CD4-positive, alpha-beta memory T cell (primary cell): ENCODE measurements at regions not wholly inside any gene's neighbourhood (a gene's known extent, or its start where the extent isn't known, plus 50 kb on each side); places are given as distances from the start of the nearest gene placed in this dataset.

Source experiments
- CTCF ChIA-PET: fragments of 350-600 bp; sonication (Branson Sonifier 250); formaldehyde crosslinking; loops from one replicate; lab custom pipeline; 2021; ENCODE audit warnings: inconsistent platforms; ENCODE audit not compliant: partially characterized antibody; lab: Charles Lee
- POLR2A ChIA-PET: fragments of 350-600 bp; sonication (Branson Sonifier 250); formaldehyde crosslinking; loops from one replicate; lab custom pipeline; 2021; ENCODE audit not compliant: partially characterized antibody; lab: Charles Lee
- DNase-seq, 5 donors: peaks; one replicate each; pipeline versions ENCODE4 v3.0.0 to v3.0.0-alpha.2; 2020 to 2022; ENCODE audit warnings: mixed read lengths in 1 of 5
- H3K27ac ChIP-seq: one replicate; pipeline ENCODE4 v1.7.0; 2013; ENCODE audit warnings: low read depth, low read length
- H3K27me3 ChIP-seq: 2 replicates; pipeline ENCODE4 v1.7.0; 2013; ENCODE audit warnings: mild to moderate bottlenecking, low read length, moderate library complexity; ENCODE audit not compliant: insufficient read depth
- H3K36me3 ChIP-seq: 2 replicates; pipeline ENCODE4 v1.7.0; 2013; ENCODE audit warnings: mild to moderate bottlenecking, low read length, moderate library complexity; ENCODE audit not compliant: insufficient read depth
- H3K4me1 ChIP-seq: 2 replicates; pipeline ENCODE4 v1.7.0; 2013; ENCODE audit warnings: mild to moderate bottlenecking, low read length, moderate library complexity; ENCODE audit not compliant: insufficient read depth
- H3K4me3 ChIP-seq, 2 donors: one replicate each; pipeline ENCODE4 v1.7.0; 2013; ENCODE audit warnings: low read length in 2 of 2, mild to moderate bottlenecking in 1 of 2
- H3K9me3 ChIP-seq, 2 donors: one replicate each; pipeline ENCODE4 v1.7.0; 2013; ENCODE audit warnings: low read length in 2 of 2, control low read depth in 1 of 2; ENCODE audit not compliant: control insufficient read depth in 1 of 2
- H3K27ac Mint-ChIP-seq, 7 donors: one replicate each; pipeline ENCODE4 v1.8.0; 2020 to 2021; ENCODE audit warnings: mixed read lengths in 7 of 7, mild to moderate bottlenecking in 6 of 7, inconsistent platforms in 3 of 7, moderate library complexity in 3 of 7
- H3K27me3 Mint-ChIP-seq, 2 donors: one replicate each; pipeline ENCODE4 v1.8.0; 2020 to 2021; ENCODE audit warnings: mixed read lengths in 2 of 2
- H3K36me3 Mint-ChIP-seq, 2 donors: one replicate each; pipeline ENCODE4 v1.8.0; 2020 to 2021; ENCODE audit warnings: mixed read lengths in 2 of 2, inconsistent platforms in 1 of 2, mild to moderate bottlenecking in 1 of 2
- H3K4me1 Mint-ChIP-seq, 4 donors: one replicate each; pipeline ENCODE4 v1.8.0; 2020 to 2021; ENCODE audit warnings: mixed read lengths in 4 of 4, mild to moderate bottlenecking in 1 of 4
- H3K4me3 Mint-ChIP-seq, 8 donors: one replicate each; pipeline ENCODE4 v1.8.0; 2020 to 2021; ENCODE audit warnings: mixed read lengths in 8 of 8, mild to moderate bottlenecking in 7 of 8, moderate library complexity in 6 of 8, inconsistent platforms in 3 of 8
- H3K9me3 Mint-ChIP-seq, 8 donors: one replicate each; pipeline ENCODE4 v1.8.0; 2020 to 2021; ENCODE audit warnings: mixed read lengths in 8 of 8, mild to moderate bottlenecking in 5 of 8, inconsistent platforms in 3 of 8, moderate library complexity in 1 of 8
- intact Hi-C: fragments of 100-400 bp; cut with micrococcal nuclease; formaldehyde crosslinking; loops from one replicate; pipeline ENCODE4 v1.15.1; 2023

DNA sequence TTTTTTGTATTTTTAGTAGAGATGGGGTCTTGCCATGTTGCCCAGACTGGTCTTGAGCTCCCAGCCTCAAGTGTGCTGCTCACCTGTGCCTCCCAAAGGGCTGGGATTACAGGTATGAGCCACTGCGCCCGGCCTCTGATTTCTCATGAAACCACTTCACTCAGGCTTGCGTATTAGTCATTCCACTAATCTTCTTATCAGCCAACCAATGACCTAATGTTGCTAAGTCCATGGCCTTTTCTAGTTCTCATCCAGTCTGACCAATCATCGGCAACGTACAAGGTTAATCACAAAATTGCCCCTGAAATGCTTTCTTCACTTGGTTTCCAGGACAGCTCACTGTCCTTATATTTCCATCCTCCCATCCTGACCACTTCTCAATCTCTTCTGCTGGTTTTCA, 605.3 kb upstream of the SLC10A2 start:
- Mint-ChIP-seq H3K9me3 (peaks cover 0 to 10% (median 4%) of the 10 kb centered on the region in 8 donors), H3K36me3 (no peaks in the 10 kb centered on the region), H3K27ac (no peak overlapping the region), H3K4me1 (peaks cover 0 to 3% (median 0%) of the 10 kb centered on the region in 4 donors), H3K4me3 (no peak overlapping the region), H3K27me3 (no peaks in the 10 kb centered on the region)
- Histone ChIP-seq H3K9me3 (no peaks in the 10 kb centered on the region), H3K27ac (no peak overlapping the region), H3K36me3 (no peaks in the 10 kb centered on the region), H3K4me1 (no peaks in the 10 kb centered on the region), H3K4me3 (no peak overlapping the region), H3K27me3 (no peaks in the 10 kb centered on the region)
- intact Hi-C loops: no loop called here
- ChIA-PET CTCF (no interaction called here), POLR2A (no interaction called here)
- no peak for DNase-seq

GRCh38 chr13:103663996-103664395, 597.8 kb upstream of the SLC10A2 start:
- no peaks in the 10 kb centered on the region for H3K4me1 ChIP-seq
- no peaks in the 10 kb centered on the region for H3K9me3 ChIP-seq
- ChIA-PET POLR2A (no interaction called here), CTCF (no interaction called here)
- no peaks in the 10 kb centered on the region for H3K27me3 Mint-ChIP-seq
- H3K36me3 Mint-ChIP-seq: no peaks in the 10 kb centered on the region
- H3K4me1 Mint-ChIP-seq: no peaks in the 10 kb centered on the region
- no peak overlapping the region for H3K4me3 Mint-ChIP-seq
- H3K27ac ChIP-seq: no peak overlapping the region
- H3K4me3 ChIP-seq: no peak overlapping the region
- H3K36me3 ChIP-seq: no peaks in the 10 kb centered on the region
- intact Hi-C loops: no loop called here
- DNase-seq: no peak
- H3K27me3 ChIP-seq: no peaks in the 10 kb centered on the region
- H3K27ac Mint-ChIP-seq: no peak overlapping the region
- peaks cover 0 to 5% (median 2%) of the 10 kb centered on the region in 8 donors for H3K9me3 Mint-ChIP-seq

DNA sequence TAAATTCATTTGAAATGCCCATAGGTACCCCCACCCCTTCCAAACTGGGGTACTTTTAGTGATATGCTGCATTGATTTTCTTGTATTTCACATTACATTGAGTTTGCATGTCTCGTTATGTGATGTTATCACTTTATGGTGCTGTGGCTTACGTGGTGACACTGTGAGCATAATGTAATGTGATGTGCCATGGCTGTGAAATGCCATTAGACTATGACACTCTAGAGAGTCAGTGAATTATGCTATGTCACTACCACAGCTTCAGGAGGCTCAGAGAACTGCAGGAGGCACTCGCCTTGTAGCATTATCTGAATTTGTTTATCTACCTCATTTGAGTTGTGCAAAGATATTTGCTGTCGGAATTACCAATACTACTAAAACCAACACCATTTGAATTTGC, 590.1 kb upstream of the SLC10A2 start:
- no peaks in the 10 kb centered on the region for H3K36me3 ChIP-seq
- no peaks in the 10 kb centered on the region for H3K9me3 ChIP-seq
- Mint-ChIP-seq H3K4me3 (no peak overlapping the region), H3K4me1 (no peaks in the 10 kb centered on the region), H3K9me3 (peaks cover 0 to 13% (median 0%) of the 10 kb centered on the region in 8 donors), H3K27ac (no peak overlapping the region), H3K27me3 (no peaks in the 10 kb centered on the region), H3K36me3 (no peaks in the 10 kb centered on the region)
- no peak overlapping the region for H3K27ac ChIP-seq
- no peak overlapping the region for H3K4me3 ChIP-seq
- no peaks in the 10 kb centered on the region for H3K4me1 ChIP-seq
- no peaks in the 10 kb centered on the region for H3K27me3 ChIP-seq
- POLR2A ChIA-PET: no interaction called here
- intact Hi-C loops: no loop called here
- no peak for DNase-seq
- CTCF ChIA-PET: no interaction called here

- Mint-ChIP-seq H3K36me3 (no peaks in the 10 kb centered on the region), H3K4me3 (no peak overlapping the region), H3K4me1 (no peaks in the 10 kb centered on the region), H3K9me3 (peaks cover 0 to 5% (median 0%) of the 10 kb centered on the region in 8 donors), H3K27ac (no peak overlapping the region), H3K27me3 (no peaks in the 10 kb centered on the region)
- intact Hi-C loops: no loop called here
- POLR2A ChIA-PET: no interaction called here
- Histone ChIP-seq H3K4me1 (no peaks in the 10 kb centered on the region), H3K9me3 (no peaks in the 10 kb centered on the region), H3K4me3 (no peak overlapping the region), H3K27me3 (no peaks in the 10 kb centered on the region), H3K36me3 (no peaks in the 10 kb centered on the region), H3K27ac (no peak overlapping the region)
- no peak for DNase-seq
- CTCF ChIA-PET: no interaction called here
Measured at GRCh38 chr13:103640606-103641005, 574.4 kb upstream of the SLC10A2 start.

DNA sequence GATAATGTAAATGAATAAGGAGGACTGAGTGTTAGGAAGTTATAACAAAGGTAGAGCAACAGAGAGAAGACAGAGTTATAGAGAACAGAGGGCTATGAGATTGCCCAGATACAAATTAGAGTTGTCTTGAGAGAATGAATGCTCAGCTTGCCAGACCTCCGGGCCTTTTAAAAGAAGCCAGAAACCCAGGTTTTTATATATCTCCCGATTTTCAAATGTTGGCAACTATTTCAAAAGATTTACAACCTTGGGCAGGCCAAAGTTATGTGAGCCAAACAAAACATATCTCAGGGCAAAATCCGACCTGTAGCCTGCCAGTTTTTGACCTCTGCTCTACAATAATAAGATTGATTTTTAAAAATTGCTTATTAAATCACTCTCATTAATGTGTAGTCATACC, 573.1 kb upstream of the SLC10A2 start:
- no peak overlapping the region for H3K4me3 Mint-ChIP-seq
- POLR2A ChIA-PET: no interaction called here
- no peaks in the 10 kb centered on the region for H3K36me3 Mint-ChIP-seq
- H3K36me3 ChIP-seq: no peaks in the 10 kb centered on the region
- peaks cover 0 to 5% (median under 1%) of the 10 kb centered on the region in 8 donors for H3K9me3 Mint-ChIP-seq
- no peak overlapping the region for H3K27ac ChIP-seq
- H3K27me3 Mint-ChIP-seq: no peaks in the 10 kb centered on the region
- H3K27me3 ChIP-seq: no peaks in the 10 kb centered on the region
- no peaks in the 10 kb centered on the region for H3K4me1 Mint-ChIP-seq
- CTCF ChIA-PET: no interaction called here
- no peaks in the 10 kb centered on the region for H3K4me1 ChIP-seq
- no peaks in the 10 kb centered on the region for H3K9me3 ChIP-seq
- no peak overlapping the region for H3K27ac Mint-ChIP-seq
- H3K4me3 ChIP-seq: no peak overlapping the region
- DNase-seq: no peak
- intact Hi-C loops: no loop called here

DNA sequence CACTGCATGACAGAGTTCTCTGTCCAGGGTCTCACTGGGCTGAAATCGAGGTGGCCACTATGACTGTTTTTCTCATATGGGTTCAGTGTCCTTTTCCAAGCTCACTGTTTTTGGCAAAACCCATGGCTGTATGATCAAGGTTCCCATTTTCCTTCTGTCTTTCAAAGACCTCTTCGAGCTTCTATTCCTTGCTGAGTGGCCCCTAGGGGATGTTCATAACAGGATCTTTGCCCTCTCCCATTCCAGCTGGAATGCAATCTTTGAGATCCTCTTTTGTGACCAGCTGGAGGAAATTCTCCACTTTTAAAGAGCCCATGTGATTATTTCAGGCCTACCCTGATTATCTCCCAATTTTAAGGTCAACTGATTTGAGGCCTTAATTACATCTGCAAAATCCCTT, 572.5 kb upstream of the SLC10A2 start:
- Mint-ChIP-seq H3K4me3 (no peak overlapping the region), H3K27me3 (no peaks in the 10 kb centered on the region), H3K27ac (no peak overlapping the region), H3K4me1 (no peaks in the 10 kb centered on the region), H3K36me3 (no peaks in the 10 kb centered on the region), H3K9me3 (peaks cover 0 to 5% (median 1%) of the 10 kb centered on the region in 8 donors)
- POLR2A ChIA-PET: no interaction called here
- DNase-seq: no peak
- no peaks in the 10 kb centered on the region for H3K4me1 ChIP-seq
- intact Hi-C loops: no loop called here
- H3K36me3 ChIP-seq: no peaks in the 10 kb centered on the region
- H3K27me3 ChIP-seq: no peaks in the 10 kb centered on the region
- H3K9me3 ChIP-seq: no peaks in the 10 kb centered on the region
- CTCF ChIA-PET: no interaction called here
- no peak overlapping the region for H3K27ac ChIP-seq
- H3K4me3 ChIP-seq: no peak overlapping the region

- no peak overlapping the region for H3K4me3 Mint-ChIP-seq
- CTCF ChIA-PET: no interaction called here
- no peaks in the 10 kb centered on the region for H3K9me3 ChIP-seq
- H3K4me1 Mint-ChIP-seq: no peaks in the 10 kb centered on the region
- H3K4me1 ChIP-seq: no peaks in the 10 kb centered on the region
- no peaks in the 10 kb centered on the region for H3K27me3 ChIP-seq
- no peak overlapping the region for H3K27ac Mint-ChIP-seq
- H3K27me3 Mint-ChIP-seq: no peaks in the 10 kb centered on the region
- H3K9me3 Mint-ChIP-seq: peaks cover 0 to 11% (median 0%) of the 10 kb centered on the region in 8 donors
- H3K27ac ChIP-seq: no peak overlapping the region
- POLR2A ChIA-PET: no interaction called here
- no peaks in the 10 kb centered on the region for H3K36me3 ChIP-seq
- intact Hi-C loops: no loop called here
- no peaks in the 10 kb centered on the region for H3K36me3 Mint-ChIP-seq
- no peak overlapping the region for H3K4me3 ChIP-seq
- DNase-seq: no peak
Measured at GRCh38 chr13:103634066-103634465, 567.8 kb upstream of the SLC10A2 start.

DNA sequence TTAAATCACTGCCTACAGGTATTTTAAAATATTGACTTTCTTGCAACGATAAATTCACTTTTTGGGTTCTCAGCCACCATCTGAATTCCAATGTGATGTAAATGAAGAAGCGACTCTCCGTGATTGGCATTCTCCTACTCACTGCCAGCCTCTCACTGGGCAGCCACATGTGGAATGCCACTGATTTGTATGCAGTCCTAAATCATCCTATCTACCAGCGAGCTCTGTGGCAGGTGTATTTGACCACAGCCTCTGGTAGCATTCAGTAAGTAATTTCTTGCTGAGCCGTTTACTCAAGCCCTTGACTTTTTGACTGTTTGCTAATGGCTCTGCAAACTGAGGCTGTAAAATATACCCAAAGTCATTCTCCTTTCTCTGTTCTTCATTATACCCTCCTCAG, 559.0 kb upstream of the SLC10A2 start:
- ChIA-PET POLR2A (no interaction called here), CTCF (no interaction called here)
- no peak overlapping the region for H3K4me3 ChIP-seq
- H3K9me3 Mint-ChIP-seq: peaks cover 0 to 2% (median 0%) of the 10 kb centered on the region in 8 donors
- intact Hi-C loops: no loop called here
- H3K27ac ChIP-seq: no peak overlapping the region
- DNase-seq: no peak
- no peak overlapping the region for H3K4me3 Mint-ChIP-seq
- no peaks in the 10 kb centered on the region for H3K27me3 ChIP-seq
- H3K36me3 ChIP-seq: no peaks in the 10 kb centered on the region
- no peaks in the 10 kb centered on the region for H3K9me3 ChIP-seq
- no peak overlapping the region for H3K27ac Mint-ChIP-seq
- H3K27me3 Mint-ChIP-seq: no peaks in the 10 kb centered on the region
- no peaks in the 10 kb centered on the region for H3K4me1 Mint-ChIP-seq
- H3K36me3 Mint-ChIP-seq: no peaks in the 10 kb centered on the region
- H3K4me1 ChIP-seq: no peaks in the 10 kb centered on the region
